HepG2 (cell line): ENCODE measurements at regions not wholly inside any gene's neighbourhood (a gene's known extent, or its start where the extent isn't known, plus 50 kb on each side); places are given as distances from the start of the nearest gene placed in this dataset.

Source experiments
- CHD4 ChIP-seq: fragments of 200-600 bp; sonication (generic); IDR thresholded peaks from 2 replicates; pipeline ENCODE4 v1.7.0; 2017; ENCODE audit warnings: mild to moderate bottlenecking, low read length, borderline replicate concordance
- CTCF ChIP-seq: sonication (generic); formaldehyde crosslinking; IDR thresholded peaks from 2 replicates; pipeline ENCODE4 v1.5.0; 2020; ENCODE audit warnings: mild to moderate bottlenecking, missing genetic modification reagents, moderate library complexity
- EEA1 ChIP-seq: sonication (generic); formaldehyde crosslinking; IDR thresholded peaks from 2 replicates; pipeline ENCODE4 v1.5.1; 2020; ENCODE audit warnings: mild to moderate bottlenecking, missing genetic modification reagents, borderline replicate concordance
- HIVEP1 ChIP-seq: sonication (generic); formaldehyde crosslinking; IDR thresholded peaks from 2 replicates; pipeline ENCODE4 v1.4.0; 2020; ENCODE audit warnings: mild to moderate bottlenecking, missing genetic modification reagents
- NFE2L2 ChIP-seq: fragments of 150-350 bp; IDR thresholded peaks from 2 replicates; pipeline ENCODE4 v1.6.1; 2014; ENCODE audit warnings: low read length
- NFIC ChIP-seq: IDR thresholded peaks from 2 replicates; pipeline ENCODE4 v1.6.1; 2012; ENCODE audit warnings: mild to moderate bottlenecking, low read length, inconsistent platforms
- POLR2AphosphoS2 ChIP-seq: IDR thresholded peaks from 2 replicates; pipeline ENCODE4 v1.6.1; 2011; ENCODE audit warnings: low read depth, low read length, improper control_type of control experiment
- POLR2AphosphoS5 ChIP-seq: IDR thresholded peaks from 2 replicates; pipeline ENCODE4 v1.6.1; 2012; ENCODE audit warnings: low read depth, low read length
- RAD21 ChIP-seq: fragments of 450-650 bp; formaldehyde crosslinking; IDR thresholded peaks from 2 replicates; pipeline ENCODE4 v1.5.0; 2020; ENCODE audit warnings: mild to moderate bottlenecking
- SETDB1 ChIP-seq: sonication (generic); formaldehyde crosslinking; IDR thresholded peaks from 2 replicates; pipeline ENCODE4 v1.5.1; 2020; ENCODE audit warnings: missing genetic modification reagents, mild to moderate bottlenecking, borderline replicate concordance
- SMC3 ChIP-seq: IDR thresholded peaks from 2 replicates; pipeline ENCODE4 v1.6.1; 2011; ENCODE audit warnings: low read length, improper control_type of control experiment
- ZNF619 ChIP-seq: sonication (generic); formaldehyde crosslinking; IDR thresholded peaks from 2 replicates; pipeline ENCODE4 v1.4.0; 2020; ENCODE audit warnings: mild to moderate bottlenecking, missing genetic modification reagents
- ZNF761 ChIP-seq: sonication (generic); formaldehyde crosslinking; conservative IDR thresholded peaks from 2 replicates; pipeline ENCODE4 v1.4.0; 2020; ENCODE audit warnings: mild to moderate bottlenecking, missing genetic modification reagents
- ZNF777 ChIP-seq: sonication (generic); formaldehyde crosslinking; IDR thresholded peaks from 2 replicates; pipeline ENCODE4 v1.4.0; 2020; ENCODE audit warnings: missing genetic modification reagents

DNA sequence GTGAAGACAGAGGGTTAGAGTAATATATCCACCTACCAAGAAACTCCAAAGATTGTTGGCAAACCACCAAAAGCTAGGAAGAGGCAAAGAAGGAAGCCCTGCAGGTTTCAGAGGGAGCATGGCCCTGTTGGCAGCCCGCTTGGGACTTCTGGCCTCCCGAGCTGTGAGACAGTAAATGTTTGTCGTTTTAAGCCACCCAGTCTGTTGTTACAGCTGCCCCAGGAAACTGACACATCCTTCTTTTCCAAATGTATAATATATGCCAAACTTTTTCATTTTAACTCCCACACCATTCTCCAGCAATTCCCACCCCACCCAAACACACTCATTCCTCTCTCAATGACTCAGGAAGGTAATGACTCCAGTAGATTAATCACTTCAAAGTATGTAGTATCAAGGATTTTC, 74.0 kb downstream of the RPS29 start:
- no peak for TF ChIP-seq CTCF (CRISPR knock-in tag)
- TF ChIP-seq HIVEP1, result no peak
- TF ChIP-seq NFIC, result no peak
- no peak for TF ChIP-seq NFE2L2
- no peak for TF ChIP-seq ZNF777
- no peak for TF ChIP-seq SMC3
- TF ChIP-seq ZNF761 (CRISPR knock-in tag), result no peak
- TF ChIP-seq EEA1 (CRISPR knock-in tag), result no peak
- no peak for TF ChIP-seq ZNF619
- no peak for TF ChIP-seq POLR2AphosphoS5
- no peak for TF ChIP-seq POLR2AphosphoS2
- no peak for TF ChIP-seq RAD21 (CRISPR knock-in tag)
- no peak for TF ChIP-seq SETDB1 (CRISPR knock-in tag)
- TF ChIP-seq CHD4, result no peak
